ENCODE measurements at regions not wholly inside any gene's neighbourhood (a gene's known extent, or its start where the extent isn't known, plus 50 kb on each side); places are given as distances from the start of the nearest gene placed in this dataset.

GRCh38 chr2:83162421-83162820, 1296.7 kb downstream of the SUCLG1 start:
- no peak for TF ChIP-seq CTCF (conservative IDR thresholded peaks at IDR 0.05; ENCODE audit: low read length)
- no peak for TF ChIP-seq EZH2phosphoT487 (IDR thresholded peaks at IDR 0.05; ENCODE audit: borderline replicate concordance)

Data from Loucy (cell line).